GM12865 (cell line): ENCODE measurements at regions not wholly inside any gene's neighbourhood (a gene's known extent, or its start where the extent isn't known, plus 50 kb on each side); places are given as distances from the start of the nearest gene placed in this dataset.

Source experiments
- DNase-seq: peaks from one replicate; pipeline ENCODE4 v3.0.0; 2010; ENCODE audit warnings: low read depth
- H3K4me3 ChIP-seq: 2 replicates; pipeline ENCODE4 v1.5.1; 2011; ENCODE audit warnings: mild to moderate bottlenecking, low read depth, low read length, control low read depth
- TF ChIP-seq, protein P1 (sequence below): IDR thresholded peaks from 2 replicates; pipeline ENCODE4 v1.5.1; 2011; ENCODE audit warnings: low read length, control low read depth, low read depth, inconsistent platforms; ENCODE audit not compliant: insufficient read depth; ENCODE audit errors: missing control alignments

DNA sequence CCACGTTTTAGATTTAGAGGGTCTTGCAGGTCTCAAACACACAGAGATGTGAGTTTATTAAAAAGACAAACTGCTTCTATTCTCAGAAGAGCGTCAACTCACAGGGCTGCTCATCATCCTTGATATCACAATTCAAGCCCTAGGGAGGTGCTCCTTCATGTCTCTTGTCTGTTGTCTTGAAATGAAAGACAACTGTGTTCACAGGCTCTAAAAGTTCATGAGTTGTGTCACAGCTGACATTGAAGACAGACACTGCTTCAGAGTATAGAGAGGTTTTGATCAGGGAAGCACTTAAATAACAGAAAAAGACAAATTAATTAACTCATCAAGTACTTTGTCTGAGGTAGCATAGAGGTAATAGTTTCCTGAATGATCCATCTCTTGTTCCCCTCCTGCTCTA lies 1917.6 kb upstream of the WWC1 start:
- no peak overlapping the region for H3K4me3 ChIP-seq
- TF ChIP-seq, protein P1, sequence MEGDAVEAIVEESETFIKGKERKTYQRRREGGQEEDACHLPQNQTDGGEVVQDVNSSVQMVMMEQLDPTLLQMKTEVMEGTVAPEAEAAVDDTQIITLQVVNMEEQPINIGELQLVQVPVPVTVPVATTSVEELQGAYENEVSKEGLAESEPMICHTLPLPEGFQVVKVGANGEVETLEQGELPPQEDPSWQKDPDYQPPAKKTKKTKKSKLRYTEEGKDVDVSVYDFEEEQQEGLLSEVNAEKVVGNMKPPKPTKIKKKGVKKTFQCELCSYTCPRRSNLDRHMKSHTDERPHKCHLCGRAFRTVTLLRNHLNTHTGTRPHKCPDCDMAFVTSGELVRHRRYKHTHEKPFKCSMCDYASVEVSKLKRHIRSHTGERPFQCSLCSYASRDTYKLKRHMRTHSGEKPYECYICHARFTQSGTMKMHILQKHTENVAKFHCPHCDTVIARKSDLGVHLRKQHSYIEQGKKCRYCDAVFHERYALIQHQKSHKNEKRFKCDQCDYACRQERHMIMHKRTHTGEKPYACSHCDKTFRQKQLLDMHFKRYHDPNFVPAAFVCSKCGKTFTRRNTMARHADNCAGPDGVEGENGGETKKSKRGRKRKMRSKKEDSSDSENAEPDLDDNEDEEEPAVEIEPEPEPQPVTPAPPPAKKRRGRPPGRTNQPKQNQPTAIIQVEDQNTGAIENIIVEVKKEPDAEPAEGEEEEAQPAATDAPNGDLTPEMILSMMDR = no peak
- DNase-seq = no peak

DNA sequence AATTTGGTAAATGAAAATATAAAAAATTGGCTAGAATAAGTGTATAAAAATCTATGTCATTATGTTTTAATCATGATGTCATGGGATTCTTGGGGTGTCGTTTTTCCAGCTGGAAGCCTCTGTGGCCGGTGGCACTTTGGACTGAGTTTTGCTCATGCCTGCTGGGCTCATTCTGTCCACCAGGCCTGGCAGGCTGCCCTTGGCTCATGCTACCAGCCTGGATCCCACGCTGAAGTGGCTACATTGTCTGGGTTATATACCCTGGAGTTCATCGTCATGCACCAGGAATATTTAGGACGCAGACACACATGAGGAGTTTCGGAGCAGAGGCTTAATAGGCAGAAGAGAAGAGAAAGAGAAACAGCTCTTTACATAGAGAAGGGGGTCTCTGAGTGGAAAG lies 1913.7 kb upstream of the WWC1 start:
- no peak for DNase-seq
- no peak overlapping the region for H3K4me3 ChIP-seq
- TF ChIP-seq, protein P1 = no peak

DNA sequence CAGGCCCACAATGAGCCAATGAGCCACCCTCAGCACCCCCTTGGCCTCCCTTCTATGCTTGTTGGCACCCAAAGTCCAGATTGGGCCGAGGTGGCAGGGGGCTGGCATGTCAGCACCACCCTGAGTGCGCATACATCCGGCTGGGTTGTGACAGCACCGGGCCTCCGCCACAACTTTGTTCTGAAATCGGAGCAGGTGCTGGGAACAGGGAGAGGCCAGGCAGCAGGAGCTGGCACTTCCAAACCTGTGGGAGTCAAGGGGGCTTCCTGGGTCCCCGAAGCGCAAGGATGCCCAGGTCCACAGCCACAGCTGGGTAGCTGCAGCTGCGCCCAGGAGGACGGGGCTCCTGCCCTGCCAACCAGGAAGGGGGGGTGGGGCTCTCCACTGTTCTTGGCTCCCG lies 1911.9 kb upstream of the WWC1 start:
- no peak for DNase-seq
- TF ChIP-seq, protein P1 = no peak
- H3K4me3 ChIP-seq = no peak overlapping the region

DNA sequence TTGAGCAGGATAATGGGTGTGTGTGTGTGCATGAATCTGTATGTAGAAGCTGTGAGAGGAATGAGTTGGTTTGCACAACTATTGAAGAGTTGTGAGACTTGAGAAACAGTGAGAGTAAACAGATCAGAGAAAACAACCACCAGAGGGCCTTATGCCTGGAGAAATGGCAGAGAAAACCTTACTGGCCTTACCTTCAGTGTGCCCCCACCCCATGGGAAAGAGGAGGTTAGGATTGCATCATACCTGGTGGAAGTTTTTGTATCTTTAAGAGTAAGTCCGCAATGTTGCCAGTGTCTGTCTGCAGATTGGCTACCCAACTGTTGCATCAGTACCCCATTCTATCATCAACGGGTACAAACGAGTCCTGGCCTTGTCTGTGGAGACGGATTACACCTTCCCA lies 1909.4 kb upstream of the WWC1 start:
- TF ChIP-seq, protein P1 = no peak
- no peak overlapping the region for H3K4me3 ChIP-seq
- no peak for DNase-seq

DNA sequence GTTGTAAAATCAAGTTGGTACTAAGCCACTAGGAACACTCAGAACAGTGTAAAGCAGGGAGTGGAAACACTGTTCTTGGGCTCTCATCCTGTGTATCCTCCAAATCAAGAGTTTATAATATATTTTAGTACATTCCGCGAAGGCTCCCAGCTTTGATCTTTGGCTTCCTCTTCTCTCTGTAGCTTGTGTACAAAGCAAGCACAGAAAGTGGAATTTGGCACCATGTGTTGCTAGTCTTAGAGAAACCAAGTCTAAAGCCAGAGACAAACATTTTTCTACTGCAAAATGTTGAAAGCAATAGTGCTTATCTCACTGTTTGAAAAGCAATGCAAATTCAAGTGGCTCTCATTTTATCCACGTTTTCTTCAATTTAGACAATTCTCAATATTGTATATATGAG lies 1893.3 kb upstream of the WWC1 start:
- TF ChIP-seq, protein P1 = no peak
- DNase-seq = no peak
- no peak overlapping the region for H3K4me3 ChIP-seq

DNA sequence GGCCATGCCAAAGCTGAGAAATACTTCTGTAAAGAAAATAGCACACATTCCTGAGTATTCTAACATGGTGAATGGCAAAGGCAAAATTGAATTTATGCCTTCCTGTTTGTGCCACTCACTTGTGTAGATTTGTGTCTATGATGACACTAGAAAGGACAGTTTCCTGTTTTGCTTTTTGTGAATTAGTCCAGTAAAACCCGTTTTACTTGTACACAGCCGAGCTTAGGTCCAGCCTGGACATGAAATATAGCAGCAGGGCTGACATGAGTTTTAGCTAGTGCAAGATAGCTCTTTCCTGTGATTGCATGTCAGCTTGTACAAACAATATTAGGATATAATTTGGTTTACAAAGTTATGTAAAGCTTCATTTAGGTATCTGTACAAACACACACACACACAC lies 1891.7 kb upstream of the WWC1 start:
- TF ChIP-seq, protein P1 = no peak
- H3K4me3 ChIP-seq = no peak overlapping the region
- no peak for DNase-seq

DNA sequence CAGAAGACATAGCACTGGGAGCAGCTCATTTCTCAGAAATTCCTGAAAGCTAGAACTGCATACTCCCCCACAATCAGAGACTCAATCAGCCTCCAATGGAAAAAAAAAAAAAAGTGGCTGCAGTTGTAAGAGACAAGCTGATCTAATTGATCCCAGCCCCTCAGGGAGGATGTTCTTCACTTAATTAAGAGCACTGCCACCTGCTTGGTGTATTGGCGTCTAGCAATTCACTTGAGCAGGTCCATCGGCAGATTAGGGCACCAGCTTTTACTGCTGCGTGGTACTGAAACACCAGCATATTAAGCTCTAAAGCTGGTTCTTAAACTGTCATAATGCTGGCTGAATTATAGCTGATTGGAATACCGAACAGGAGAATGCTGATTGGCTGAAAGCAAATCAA lies 1890.1 kb upstream of the WWC1 start:
- DNase-seq = no peak
- TF ChIP-seq, protein P1 = no peak
- H3K4me3 ChIP-seq = no peak overlapping the region
